ENCODE measurements at regions not wholly inside any gene's neighbourhood (a gene's known extent, or its start where the extent isn't known, plus 50 kb on each side); places are given as distances from the start of the nearest gene placed in this dataset.

DNA sequence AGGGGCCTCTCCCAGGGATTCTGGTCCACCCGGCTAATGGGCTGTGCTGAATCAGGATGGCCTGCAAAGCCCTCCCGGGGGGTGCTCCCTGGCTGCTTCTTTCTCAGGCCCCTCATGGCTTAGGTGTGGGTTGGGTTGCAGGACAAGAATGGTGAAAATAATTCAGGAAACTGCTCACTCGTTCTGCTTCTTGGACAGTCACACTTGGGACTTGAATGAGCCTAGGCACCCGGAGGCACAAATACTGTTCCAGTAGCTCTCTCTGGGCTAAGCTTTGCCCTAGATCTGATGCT is 83.2 kb downstream of the TRIM29 start:
- no peak for DNase-seq (ENCODE audit: low read depth, low spot score)
- dilution Hi-C loops (cut with MboI; ENCODE audit: extremely low pct_ligation_motif_present, low sequenced_read_pairs) = no loop called here
- Histone ChIP-seq H3K4me2 (ENCODE audit: insufficient read depth, low read length) (no peak overlapping the region), H2AFZ (ENCODE audit: low read depth, low read length) (no peak overlapping the region), H3K9ac (replicated peaks; ENCODE audit: extremely low read depth, insufficient read depth, low read length) (no peak overlapping the region), H3K9me1 (replicated peaks; ENCODE audit: control insufficient read depth, extremely low read depth, insufficient read depth, low read length) (no peaks in the 10 kb centered on the region), H4K20me1 (replicated peaks; ENCODE audit: control insufficient read depth, extremely low read depth, insufficient read depth, low read length) (no peaks in the 10 kb centered on the region), H3K79me2 (ENCODE audit: control insufficient read depth, insufficient read depth, low read length) (no peaks in the 10 kb centered on the region), H3K4me3 (replicated peaks in 1 of 3; ENCODE audit: insufficient read depth in 1 of 3, low read depth in 1 of 3, low read length in 3 of 3) (no peak overlapping the region), H3K4me1 (ENCODE audit: control insufficient read depth, extremely low read depth, insufficient read depth, low read length) (no peaks in the 10 kb centered on the region), H3K27ac (ENCODE audit: insufficient read depth, low read depth, low read length) (no peak overlapping the region), H3K9me3 (replicated peaks; ENCODE audit: control insufficient read depth, insufficient read depth, low read length) (no peaks in the 10 kb centered on the region), H3K27me3 (ENCODE audit: control insufficient read depth in 2 of 2, insufficient read depth in 2 of 2, low read length in 2 of 2) (peaks cover 0 to 4% of the 10 kb centered on the region in 2 experiments), H3K36me3 (ENCODE audit: control insufficient read depth in 2 of 2, extremely low read depth in 1 of 2, insufficient read depth in 2 of 2, low read length in 2 of 2) (no peaks in the 10 kb centered on the region)
- no TSS peak for BruUV-seq (replicated peaks)
- intact Hi-C loops (cut with micrococcal nuclease) = no loop called here
- CTCF ChIA-PET = no interaction called here
- FAIRE-seq = no peak
- TF ChIP-seq EZH2 (IDR thresholded peaks at IDR 0.05; ENCODE audit: borderline replicate concordance, low read depth, low read length, severe bottlenecking) (no peak), JUN (IDR thresholded peaks at IDR 0.05; ENCODE audit: borderline replicate concordance, insufficient read depth, insufficient read length, low read depth) (no peak), POLR2A (IDR thresholded peaks at IDR 0.05; ENCODE audit: low read depth, low read length) (no peak), POLR2AphosphoS5 (IDR thresholded peaks at IDR 0.05; ENCODE audit: insufficient read depth, low read depth, low read length) (no peak), GATA2 (IDR thresholded peaks at IDR 0.05; ENCODE audit: insufficient read depth, insufficient read length, low read depth, low read length) (no peak), FOS (IDR thresholded peaks at IDR 0.05; ENCODE audit: borderline replicate concordance, insufficient read depth, low read length) (no peak), MYC (IDR thresholded peaks at IDR 0.05; ENCODE audit: low read depth, low read length) (no peak)
- TF ChIP-seq, protein P1, sequence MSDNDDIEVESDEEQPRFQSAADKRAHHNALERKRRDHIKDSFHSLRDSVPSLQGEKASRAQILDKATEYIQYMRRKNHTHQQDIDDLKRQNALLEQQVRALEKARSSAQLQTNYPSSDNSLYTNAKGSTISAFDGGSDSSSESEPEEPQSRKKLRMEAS (IDR thresholded peaks at IDR 0.05; ENCODE audit: insufficient read depth, insufficient read length) = no peak
- TF ChIP-seq, protein P2, sequence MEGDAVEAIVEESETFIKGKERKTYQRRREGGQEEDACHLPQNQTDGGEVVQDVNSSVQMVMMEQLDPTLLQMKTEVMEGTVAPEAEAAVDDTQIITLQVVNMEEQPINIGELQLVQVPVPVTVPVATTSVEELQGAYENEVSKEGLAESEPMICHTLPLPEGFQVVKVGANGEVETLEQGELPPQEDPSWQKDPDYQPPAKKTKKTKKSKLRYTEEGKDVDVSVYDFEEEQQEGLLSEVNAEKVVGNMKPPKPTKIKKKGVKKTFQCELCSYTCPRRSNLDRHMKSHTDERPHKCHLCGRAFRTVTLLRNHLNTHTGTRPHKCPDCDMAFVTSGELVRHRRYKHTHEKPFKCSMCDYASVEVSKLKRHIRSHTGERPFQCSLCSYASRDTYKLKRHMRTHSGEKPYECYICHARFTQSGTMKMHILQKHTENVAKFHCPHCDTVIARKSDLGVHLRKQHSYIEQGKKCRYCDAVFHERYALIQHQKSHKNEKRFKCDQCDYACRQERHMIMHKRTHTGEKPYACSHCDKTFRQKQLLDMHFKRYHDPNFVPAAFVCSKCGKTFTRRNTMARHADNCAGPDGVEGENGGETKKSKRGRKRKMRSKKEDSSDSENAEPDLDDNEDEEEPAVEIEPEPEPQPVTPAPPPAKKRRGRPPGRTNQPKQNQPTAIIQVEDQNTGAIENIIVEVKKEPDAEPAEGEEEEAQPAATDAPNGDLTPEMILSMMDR (IDR thresholded peaks at IDR 0.05; ENCODE audit: extremely low read depth in 1 of 2, insufficient read depth in 1 of 2, low read depth in 1 of 2, low read length in 2 of 2) = no peak
- POLR2A ChIA-PET = no interaction called here

Measured in endothelial cell of umbilical vein (primary cell).